ENCODE measurements at regions not wholly inside any gene's neighbourhood (a gene's known extent, or its start where the extent isn't known, plus 50 kb on each side); places are given as distances from the start of the nearest gene placed in this dataset.

DNA sequence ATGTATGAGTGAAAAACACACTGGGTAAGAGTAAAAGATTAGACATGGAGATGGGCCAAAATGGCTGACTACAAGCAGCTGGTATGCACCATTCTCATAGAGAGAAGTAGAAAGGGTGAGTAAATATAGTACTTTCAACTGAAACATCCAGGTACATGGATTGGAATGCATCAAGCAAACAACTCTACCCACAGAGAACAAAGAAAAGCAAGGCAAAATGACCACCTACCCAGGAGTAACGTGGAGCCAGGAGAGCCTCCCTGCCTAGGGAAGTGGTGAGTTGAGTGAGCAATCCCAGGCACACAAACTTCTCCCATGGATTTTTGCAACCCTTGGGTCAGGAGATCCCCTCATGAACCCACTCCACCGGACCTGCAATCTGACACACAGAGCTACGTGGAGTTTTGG is 212.8 kb downstream of the PTN start:
- TF ChIP-seq, protein P1, sequence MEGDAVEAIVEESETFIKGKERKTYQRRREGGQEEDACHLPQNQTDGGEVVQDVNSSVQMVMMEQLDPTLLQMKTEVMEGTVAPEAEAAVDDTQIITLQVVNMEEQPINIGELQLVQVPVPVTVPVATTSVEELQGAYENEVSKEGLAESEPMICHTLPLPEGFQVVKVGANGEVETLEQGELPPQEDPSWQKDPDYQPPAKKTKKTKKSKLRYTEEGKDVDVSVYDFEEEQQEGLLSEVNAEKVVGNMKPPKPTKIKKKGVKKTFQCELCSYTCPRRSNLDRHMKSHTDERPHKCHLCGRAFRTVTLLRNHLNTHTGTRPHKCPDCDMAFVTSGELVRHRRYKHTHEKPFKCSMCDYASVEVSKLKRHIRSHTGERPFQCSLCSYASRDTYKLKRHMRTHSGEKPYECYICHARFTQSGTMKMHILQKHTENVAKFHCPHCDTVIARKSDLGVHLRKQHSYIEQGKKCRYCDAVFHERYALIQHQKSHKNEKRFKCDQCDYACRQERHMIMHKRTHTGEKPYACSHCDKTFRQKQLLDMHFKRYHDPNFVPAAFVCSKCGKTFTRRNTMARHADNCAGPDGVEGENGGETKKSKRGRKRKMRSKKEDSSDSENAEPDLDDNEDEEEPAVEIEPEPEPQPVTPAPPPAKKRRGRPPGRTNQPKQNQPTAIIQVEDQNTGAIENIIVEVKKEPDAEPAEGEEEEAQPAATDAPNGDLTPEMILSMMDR (IDR thresholded peaks at IDR 0.05), result no peak
- TF ChIP-seq POLR2AphosphoS5 (IDR thresholded peaks at IDR 0.05; ENCODE audit: insufficient read depth in 1 of 2, low read depth in 1 of 2) (no peak), POLR2A (IDR thresholded peaks at IDR 0.05) (no peak)
